ENCODE measurements at regions not wholly inside any gene's neighbourhood (a gene's known extent, or its start where the extent isn't known, plus 50 kb on each side); places are given as distances from the start of the nearest gene placed in this dataset.

GRCh38 chr2:128562471-128563347 lies 244.0 kb upstream of the HS6ST1 start:
- DNase-seq (ENCODE audit: low read depth in 2 of 3, low spot score in 2 of 3) = no peak

GRCh38 chr2:128563348-128563687 lies 244.7 kb upstream of the HS6ST1 start:
- DNase-seq (ENCODE audit: low read depth in 2 of 3, low spot score in 2 of 3) = no peak

- DNase-seq (ENCODE audit: low read depth in 2 of 3, low spot score in 2 of 3) = no peak
Measured at GRCh38 chr2:128564131-128564530, 245.5 kb upstream of the HS6ST1 start.

- DNase-seq (ENCODE audit: low read depth in 2 of 3, low spot score in 2 of 3) = no peak
Measured at GRCh38 chr2:128564551-128564950, 245.9 kb upstream of the HS6ST1 start.

GRCh38 chr2:128565441-128565840 lies 246.8 kb upstream of the HS6ST1 start:
- no peak for DNase-seq (ENCODE audit: low read depth in 2 of 3, low spot score in 2 of 3)

- no peak for DNase-seq (ENCODE audit: low read depth in 2 of 3, low spot score in 2 of 3)
Measured at GRCh38 chr2:128566671-128567070, 248.0 kb upstream of the HS6ST1 start.

GRCh38 chr2:128568106-128568505 lies 249.4 kb upstream of the HS6ST1 start:
- DNase-seq (ENCODE audit: low read depth in 2 of 3, low spot score in 2 of 3) = no peak

- no peak for DNase-seq (ENCODE audit: low read depth in 2 of 3, low spot score in 2 of 3)
Measured at GRCh38 chr2:128573116-128573515, 254.4 kb upstream of the HS6ST1 start.

GRCh38 chr2:128573531-128573930 lies 254.9 kb upstream of the HS6ST1 start:
- no peak for DNase-seq (ENCODE audit: low read depth in 2 of 3, low spot score in 2 of 3)

- DNase-seq (ENCODE audit: low read depth in 2 of 3, low spot score in 2 of 3) = no peak
Measured at GRCh38 chr2:128577141-128577930, 258.7 kb upstream of the HS6ST1 start.

GRCh38 chr2:128578406-128579390 lies 260.0 kb upstream of the HS6ST1 start:
- no peak for DNase-seq (ENCODE audit: low read depth in 2 of 3, low spot score in 2 of 3)

- no peak for DNase-seq (ENCODE audit: low read depth in 2 of 3, low spot score in 2 of 3)
Measured at GRCh38 chr2:128579825-128580224, 261.2 kb upstream of the HS6ST1 start.

GRCh38 chr2:128580988-128581848 lies 262.6 kb upstream of the HS6ST1 start:
- DNase-seq (ENCODE audit: low read depth in 2 of 3, low spot score in 2 of 3) = no peak

GRCh38 chr2:128581849-128582244 lies 263.2 kb upstream of the HS6ST1 start:
- DNase-seq (ENCODE audit: low read depth in 2 of 3, low spot score in 2 of 3) = no peak

- DNase-seq (ENCODE audit: low read depth in 2 of 3, low spot score in 2 of 3) = no peak
Measured at GRCh38 chr2:128584296-128584890, 265.7 kb upstream of the HS6ST1 start.

- DNase-seq (ENCODE audit: low read depth in 2 of 3, low spot score in 2 of 3) = no peak
Measured at GRCh38 chr2:128585706-128586105, 267.0 kb upstream of the HS6ST1 start.

GRCh38 chr2:128589681-128590080 lies 271.0 kb upstream of the HS6ST1 start:
- DNase-seq (ENCODE audit: low read depth in 2 of 3, low spot score in 2 of 3) = no peak

GRCh38 chr2:128590309-128591021 lies 271.8 kb upstream of the HS6ST1 start:
- DNase-seq (ENCODE audit: low read depth in 2 of 3, low spot score in 2 of 3) = no peak

Measured in hematopoietic multipotent progenitor cell (in vitro differentiated cells).